OCI-LY7 (cell line): ENCODE measurements at regions not wholly inside any gene's neighbourhood (a gene's known extent, or its start where the extent isn't known, plus 50 kb on each side); places are given as distances from the start of the nearest gene placed in this dataset.

Experiments used
- BruUV-seq: library from RNA; stranded (reverse); fragments of 400-500 nt; replicated peaks from 2 replicates; lab custom pipeline; 2021; lab: Mats Ljungman, UMichigan
- CTCF ChIA-PET: fragments of 300-600 bp; sonication (Branson Sonifier 250); formaldehyde crosslinking; loops from one replicate; lab custom pipeline; 2022; ENCODE audit warnings: antibody characterized with exemption; ENCODE audit not compliant: unreplicated experiment; lab: Charles Lee
- POLR2A ChIA-PET: fragments of 300-600 bp; sonication (Branson Sonifier 250); formaldehyde crosslinking; loops from one replicate; lab custom pipeline; 2022; ENCODE audit warnings: antibody characterized with exemption; lab: Charles Lee
- DNase-seq: peaks from one replicate; pipeline ENCODE4 v3.0.0-alpha.2; 2015; ENCODE audit warnings: low spot score
- H2AFZ ChIP-seq: fragments of 200-600 bp; sonication (generic), shearing (Covaris generic); 2 replicates; pipeline ENCODE4 v1.6.1; 2014; ENCODE audit warnings: mild to moderate bottlenecking, antibody characterized with exemption, low read length, moderate library complexity
- H3K27ac ChIP-seq: fragments of 200-600 bp; sonication (generic); 2 replicates; pipeline ENCODE4 v1.5.1; 2014; ENCODE audit warnings: mixed run types, low read depth, mild to moderate bottlenecking, moderate library complexity, low read length, inconsistent platforms; ENCODE audit not compliant: poor library complexity, severe bottlenecking
- H3K36me3 ChIP-seq: fragments of 200-600 bp; sonication (generic); 2 replicates; pipeline ENCODE4 v1.6.1; 2014; ENCODE audit warnings: mild to moderate bottlenecking, antibody characterized with exemption, low read length, moderate library complexity, mixed read lengths; ENCODE audit not compliant: insufficient read depth
- H3K4me1 ChIP-seq: fragments of 200-600 bp; sonication (generic); 2 replicates; pipeline ENCODE4 v1.5.1; 2014; ENCODE audit warnings: mild to moderate bottlenecking, low read length; ENCODE audit not compliant: insufficient read depth, poor library complexity, severe bottlenecking
- H3K4me2 ChIP-seq: fragments of 200-600 bp; sonication (generic); 2 replicates; pipeline ENCODE4 v1.6.1; 2014; ENCODE audit warnings: mild to moderate bottlenecking, low read length
- H3K4me3 ChIP-seq: fragments of 200-600 bp; sonication (generic); 2 replicates; pipeline ENCODE4 v1.5.1; 2014; ENCODE audit warnings: mild to moderate bottlenecking, low read depth, low read length; ENCODE audit not compliant: poor library complexity, severe bottlenecking
- H3K79me2 ChIP-seq: fragments of 200-600 bp; sonication (generic); 2 replicates; pipeline ENCODE4 v1.6.1; 2016; ENCODE audit warnings: low read depth, mild to moderate bottlenecking, low read length, moderate library complexity, mixed read lengths; ENCODE audit not compliant: insufficient read depth
- H3K9me2 ChIP-seq: fragments of 200-600 bp; sonication (generic); 2 replicates; pipeline ENCODE4 v1.6.1; 2016; ENCODE audit warnings: mild to moderate bottlenecking, low read length, mixed read lengths; ENCODE audit not compliant: insufficient read depth
- H3K9me3 ChIP-seq: fragments of 200-600 bp; sonication (generic); 2 replicates; pipeline ENCODE4 v1.6.1; 2014; ENCODE audit warnings: mild to moderate bottlenecking, mixed run types, low read length, mixed read lengths
- H4K20me1 ChIP-seq: fragments of 200-600 bp; sonication (generic); 2 replicates; pipeline ENCODE4 v1.6.1; 2014; ENCODE audit warnings: mild to moderate bottlenecking, antibody characterized with exemption, low read length, moderate library complexity, mixed read lengths; ENCODE audit not compliant: insufficient read depth
- CTCF ChIP-seq: fragments of 200-600 bp; sonication (generic); conservative IDR thresholded peaks from 2 replicates; pipeline ENCODE4 v1.5.1; 2014; ENCODE audit warnings: mild to moderate bottlenecking, antibody characterized with exemption, low read length, moderate library complexity, mixed read lengths
- EZH2phosphoT487 ChIP-seq: fragments of 200-600 bp; sonication (generic); IDR thresholded peaks from 2 replicates; pipeline ENCODE4 v1.6.1; 2018; ENCODE audit warnings: low read depth, borderline replicate concordance, mild to moderate bottlenecking, mixed run types, antibody characterized with exemption, low read length, moderate library complexity, mixed read lengths
- intact Hi-C: fragments of 100-400 bp; cut with micrococcal nuclease; formaldehyde crosslinking; loops from one replicate; pipeline ENCODE4 v1.10.0; 2022; ENCODE audit not compliant: unreplicated experiment

GRCh38 chr14:39548358-39548757 lies 116.1 kb upstream of the FBXO33 start:
- H3K36me3 ChIP-seq = no peaks in the 10 kb centered on the region
- TF ChIP-seq CTCF = no peak
- no peak for TF ChIP-seq EZH2phosphoT487
- no peak for DNase-seq
- H3K27ac ChIP-seq = no peak overlapping the region
- intact Hi-C loops = no loop called here
- H3K4me1 ChIP-seq = no peaks in the 10 kb centered on the region
- no peaks in the 10 kb centered on the region for H3K9me3 ChIP-seq
- no TSS peak for BruUV-seq
- no peaks in the 10 kb centered on the region for H3K9me2 ChIP-seq
- no peaks in the 10 kb centered on the region for H3K79me2 ChIP-seq
- H4K20me1 ChIP-seq = no peaks in the 10 kb centered on the region
- no peak overlapping the region for H2AFZ ChIP-seq
- no peak overlapping the region for H3K4me2 ChIP-seq
- no peak overlapping the region for H3K4me3 ChIP-seq
- CTCF ChIA-PET = no interaction called here
- POLR2A ChIA-PET = interaction anchor here (0.5 kb wide), 1 partner anchor 852 kb away, joined by 3 read pairs; no protein-coding TSS in a partner anchor

DNA sequence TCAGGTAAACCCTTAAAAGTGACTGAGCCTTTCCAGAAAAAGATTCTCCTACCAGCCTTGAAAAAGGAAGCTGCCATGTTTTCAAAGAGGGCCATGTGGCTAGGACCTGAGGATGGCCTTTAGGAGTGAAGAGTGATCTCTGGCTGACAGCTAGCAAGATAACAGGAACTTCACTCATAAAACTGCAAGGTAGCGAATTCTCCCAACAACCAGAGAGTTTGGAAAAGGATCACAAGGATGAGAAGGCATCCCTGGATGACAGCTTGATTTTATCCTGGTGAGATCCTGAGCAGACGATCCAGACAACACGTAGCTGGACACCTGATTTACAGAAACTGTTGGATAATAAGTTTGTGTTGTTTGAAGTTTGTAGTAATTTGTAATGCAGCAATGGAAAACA lies 115.6 kb upstream of the FBXO33 start:
- Histone ChIP-seq H3K9me2 (no peaks in the 10 kb centered on the region), H3K4me1 (no peaks in the 10 kb centered on the region), H4K20me1 (no peaks in the 10 kb centered on the region), H3K9me3 (no peaks in the 10 kb centered on the region), H3K27ac (no peak overlapping the region), H2AFZ (no peak overlapping the region), H3K4me3 (no peak overlapping the region), H3K79me2 (no peaks in the 10 kb centered on the region), H3K4me2 (no peak overlapping the region), H3K36me3 (no peaks in the 10 kb centered on the region)
- TF ChIP-seq EZH2phosphoT487 = no peak
- TF ChIP-seq CTCF = no peak
- DNase-seq = no peak
- ChIA-PET CTCF (no interaction called here), POLR2A (no interaction called here)
- intact Hi-C loops = no loop called here
- BruUV-seq = no TSS peak

DNA sequence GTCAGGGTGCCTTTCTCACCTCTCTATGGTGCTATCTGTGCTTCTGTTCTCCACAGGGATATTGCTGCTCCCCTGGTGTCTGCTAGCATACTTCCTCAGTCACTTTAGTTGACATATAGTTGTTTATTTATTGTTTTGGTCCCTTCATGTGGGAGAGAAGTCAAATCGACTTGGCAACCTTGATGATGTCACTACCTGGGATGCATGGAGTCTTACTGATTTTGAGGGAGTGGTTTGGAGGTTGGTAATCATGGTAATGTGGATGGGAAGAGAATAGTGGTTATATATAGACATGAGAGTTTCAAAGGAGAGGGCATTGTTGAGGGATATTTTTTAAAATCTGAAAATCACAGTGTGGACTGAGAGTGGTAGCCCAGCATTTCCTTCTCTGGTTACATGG lies 73.6 kb upstream of the FBXO33 start:
- intact Hi-C loops = no loop called here
- Histone ChIP-seq H3K36me3 (no peaks in the 10 kb centered on the region), H3K9me3 (no peaks in the 10 kb centered on the region), H3K9me2 (no peaks in the 10 kb centered on the region), H3K4me1 (no peaks in the 10 kb centered on the region), H3K27ac (no peak overlapping the region), H3K4me2 (no peak overlapping the region), H3K4me3 (no peak overlapping the region), H4K20me1 (no peaks in the 10 kb centered on the region), H3K79me2 (no peaks in the 10 kb centered on the region), H2AFZ (no peak overlapping the region)
- ChIA-PET POLR2A (interaction anchor here (0.9 kb wide), 1 partner anchor 72 kb away, joined by 4 read pairs; no protein-coding TSS in a partner anchor), CTCF (no interaction called here)
- DNase-seq = no peak
- BruUV-seq = no TSS peak
- TF ChIP-seq EZH2phosphoT487 (no peak), CTCF (no peak)
